NCI-H2196 treated with DMSO at 0.1 percent for 48 hours (cell line): ENCODE measurements at regions not wholly inside any gene's neighbourhood (a gene's known extent, or its start where the extent isn't known, plus 50 kb on each side); places are given as distances from the start of the nearest gene placed in this dataset.
"Not testable (repeated sequence)": the region's sequence is repeated elsewhere in the genome, so short reads cannot be mapped to it uniquely, and the experiment has no call there.

ENCODE experiments used
- DNase-seq: peaks from one replicate; lab custom pipeline; 2025; ENCODE audit not compliant: unreplicated experiment; lab: John Stamatoyannopoulos, UW

GRCh38 chr3:106425026-106425425 is 556.2 kb upstream of the CBLB start:
- DNase-seq = no peak

- no peak for DNase-seq
These were observed 557.1 kb upstream of the CBLB start for GRCh38 chr3:106425916-106426315.

- no peak for DNase-seq
These were observed 559.8 kb upstream of the CBLB start for GRCh38 chr3:106428565-106428994.

GRCh38 chr3:106431721-106432120 is 562.9 kb upstream of the CBLB start:
- DNase-seq = no peak

GRCh38 chr3:106435899-106436453 is 567.2 kb upstream of the CBLB start:
- DNase-seq = no peak

- no peak for DNase-seq
These were observed 570.1 kb upstream of the CBLB start for GRCh38 chr3:106438887-106439286.

GRCh38 chr3:106440672-106441071 is 571.9 kb upstream of the CBLB start:
- no peak for DNase-seq

GRCh38 chr3:106446271-106446670 is 577.5 kb upstream of the CBLB start:
- DNase-seq = no peak

- no peak for DNase-seq
These were observed 579.0 kb upstream of the CBLB start for GRCh38 chr3:106447723-106448301.

GRCh38 chr3:106448372-106448966 is 579.7 kb upstream of the CBLB start:
- not testable (repeated sequence) for DNase-seq

- no peak for DNase-seq
These were observed 583.3 kb upstream of the CBLB start for GRCh38 chr3:106452096-106452495.

- DNase-seq = no peak
These were observed 585.7 kb upstream of the CBLB start for GRCh38 chr3:106454497-106454896.

- DNase-seq = peak; percentile 5
These were observed 588.7 kb upstream of the CBLB start for GRCh38 chr3:106457281-106458180.

- DNase-seq = no peak
These were observed 590.1 kb upstream of the CBLB start for GRCh38 chr3:106458952-106459351.

- DNase-seq = no peak
These were observed 598.1 kb upstream of the CBLB start for GRCh38 chr3:106466881-106467280.

- DNase-seq = no peak
These were observed 605.0 kb upstream of the CBLB start for GRCh38 chr3:106473576-106474475.

GRCh38 chr3:106482451-106482850 is 613.6 kb upstream of the CBLB start:
- no peak for DNase-seq

- DNase-seq = no peak
These were observed 616.4 kb upstream of the CBLB start for GRCh38 chr3:106485217-106485616.

GRCh38 chr3:106485802-106486201 is 617.0 kb upstream of the CBLB start:
- DNase-seq = no peak

GRCh38 chr3:106486945-106487639 is 618.3 kb upstream of the CBLB start:
- not testable (repeated sequence) for DNase-seq
